ENCODE measurements at regions not wholly inside any gene's neighbourhood (a gene's known extent, or its start where the extent isn't known, plus 50 kb on each side); places are given as distances from the start of the nearest gene placed in this dataset.

DNA sequence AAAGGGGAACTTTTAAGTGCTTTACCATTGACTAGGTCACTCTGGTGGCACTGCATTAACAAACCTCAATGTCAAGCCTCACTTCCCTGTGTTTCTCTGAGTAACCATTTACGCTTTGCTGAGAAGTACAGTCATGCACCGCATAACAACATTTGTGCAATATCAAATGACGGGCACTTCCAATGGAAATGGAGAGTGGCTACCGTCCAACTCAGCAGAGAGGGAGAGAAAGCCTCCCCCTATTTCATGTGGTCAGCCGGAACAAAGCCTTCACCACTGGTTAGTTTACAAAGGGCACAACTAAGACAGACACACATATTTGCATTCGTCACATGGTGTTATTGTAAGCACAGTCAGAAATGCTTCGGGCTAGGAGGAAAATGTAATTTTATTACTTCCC lies 117.3 kb downstream of the RASSF10 start:
- CTCF ChIA-PET, result no interaction called here
- Histone ChIP-seq H3K27me3 (replicated peaks; ENCODE audit: control insufficient read depth, insufficient read depth, low read length) (no peaks in the 10 kb centered on the region), H3K9me3 (no peaks in the 10 kb centered on the region), H3K4me3 (ENCODE audit: low read depth, low read length) (no peak overlapping the region), H3K4me1 (no peaks in the 10 kb centered on the region), H3K36me3 (ENCODE audit: control insufficient read depth, insufficient read depth, low read length) (no peaks in the 10 kb centered on the region)
- Mint-ChIP-seq H3K9me3 (ENCODE audit: unreplicated experiment) (peaks cover 15% of the 10 kb centered on the region), H3K4me3 (ENCODE audit: unreplicated experiment) (no peak overlapping the region), H3K36me3 (ENCODE audit: insufficient read depth, unreplicated experiment) (no peaks in the 10 kb centered on the region), H3K27ac (ENCODE audit: unreplicated experiment) (no peak overlapping the region), H3K4me1 (ENCODE audit: low read depth, unreplicated experiment) (no peaks in the 10 kb centered on the region), H3K27me3 (ENCODE audit: insufficient read depth, unreplicated experiment) (peaks cover 10% of the 10 kb centered on the region)
- no peak for DNase-seq
- intact Hi-C loops (cut with micrococcal nuclease; ENCODE audit: unreplicated experiment), result no loop called here
- no peak for TF ChIP-seq CTCF (IDR thresholded peaks at IDR 0.05; ENCODE audit: insufficient read depth in 1 of 2, low read depth in 1 of 2, low read length in 1 of 2, severe bottlenecking in 1 of 2, unreplicated experiment in 1 of 2)
- no TSS peak for BruUV-seq (replicated peaks)
- POLR2A ChIA-PET, result no interaction called here

GRCh38 chr11:13127161-13127560 lies 118.0 kb downstream of the RASSF10 start:
- H3K36me3 Mint-ChIP-seq (ENCODE audit: insufficient read depth, unreplicated experiment), result no peaks in the 10 kb centered on the region
- no peak overlapping the region for H3K4me3 Mint-ChIP-seq (ENCODE audit: unreplicated experiment)
- TF ChIP-seq CTCF (IDR thresholded peaks at IDR 0.05; ENCODE audit: insufficient read depth in 1 of 2, low read depth in 1 of 2, low read length in 1 of 2, severe bottlenecking in 1 of 2, unreplicated experiment in 1 of 2), result no peak
- no TSS peak for BruUV-seq (replicated peaks)
- H3K27ac Mint-ChIP-seq (ENCODE audit: unreplicated experiment), result no peak overlapping the region
- H3K4me3 ChIP-seq (ENCODE audit: low read depth, low read length), result no peak overlapping the region
- intact Hi-C loops (cut with micrococcal nuclease; ENCODE audit: unreplicated experiment), result no loop called here
- H3K9me3 Mint-ChIP-seq (ENCODE audit: unreplicated experiment), result peaks cover 15% of the 10 kb centered on the region
- H3K27me3 ChIP-seq (replicated peaks; ENCODE audit: control insufficient read depth, insufficient read depth, low read length), result no peaks in the 10 kb centered on the region
- CTCF ChIA-PET, result no interaction called here
- H3K36me3 ChIP-seq (ENCODE audit: control insufficient read depth, insufficient read depth, low read length), result no peaks in the 10 kb centered on the region
- peaks cover 10% of the 10 kb centered on the region for H3K27me3 Mint-ChIP-seq (ENCODE audit: insufficient read depth, unreplicated experiment)
- no peaks in the 10 kb centered on the region for H3K9me3 ChIP-seq
- DNase-seq, result no peak
- H3K4me1 ChIP-seq, result no peaks in the 10 kb centered on the region
- POLR2A ChIA-PET, result no interaction called here
- no peaks in the 10 kb centered on the region for H3K4me1 Mint-ChIP-seq (ENCODE audit: low read depth, unreplicated experiment)

DNA sequence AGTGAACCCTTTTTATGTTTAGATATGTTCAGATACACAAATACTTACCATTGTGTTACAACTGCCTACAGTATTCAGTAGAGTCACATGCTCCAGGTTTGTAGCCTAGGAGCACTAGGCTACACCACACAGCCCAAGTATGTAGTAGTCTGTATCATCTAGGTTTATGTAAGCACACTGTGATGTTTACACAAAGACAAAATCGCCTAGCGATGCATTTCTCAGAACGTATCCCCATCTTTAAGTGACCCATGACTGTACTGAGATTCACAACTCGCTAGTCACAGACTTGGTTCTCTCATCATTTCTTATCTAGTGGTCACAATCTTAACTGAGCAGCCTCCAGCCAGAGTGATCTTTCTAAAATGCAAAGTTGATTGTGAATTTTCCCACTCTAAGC lies 119.2 kb downstream of the RASSF10 start:
- H3K36me3 ChIP-seq (ENCODE audit: control insufficient read depth, insufficient read depth, low read length), result no peaks in the 10 kb centered on the region
- Mint-ChIP-seq H3K36me3 (ENCODE audit: insufficient read depth, unreplicated experiment) (no peaks in the 10 kb centered on the region), H3K27ac (ENCODE audit: unreplicated experiment) (no peak overlapping the region), H3K27me3 (ENCODE audit: insufficient read depth, unreplicated experiment) (peaks cover 7% of the 10 kb centered on the region), H3K4me1 (ENCODE audit: low read depth, unreplicated experiment) (no peaks in the 10 kb centered on the region), H3K9me3 (ENCODE audit: unreplicated experiment) (peaks cover 8% of the 10 kb centered on the region), H3K4me3 (ENCODE audit: unreplicated experiment) (no peak overlapping the region)
- no peaks in the 10 kb centered on the region for H3K9me3 ChIP-seq
- ChIA-PET CTCF (no interaction called here), POLR2A (no interaction called here)
- TF ChIP-seq CTCF (IDR thresholded peaks at IDR 0.05; ENCODE audit: insufficient read depth in 1 of 2, low read depth in 1 of 2, low read length in 1 of 2, severe bottlenecking in 1 of 2, unreplicated experiment in 1 of 2), result no peak
- no peaks in the 10 kb centered on the region for H3K27me3 ChIP-seq (replicated peaks; ENCODE audit: control insufficient read depth, insufficient read depth, low read length)
- no peaks in the 10 kb centered on the region for H3K4me1 ChIP-seq
- no TSS peak for BruUV-seq (replicated peaks)
- no peak overlapping the region for H3K4me3 ChIP-seq (ENCODE audit: low read depth, low read length)
- intact Hi-C loops (cut with micrococcal nuclease; ENCODE audit: unreplicated experiment), result no loop called here
- no peak for DNase-seq
